Duodenal mucosa (tissue), 2 donors: ENCODE measurements at regions not wholly inside any gene's neighbourhood (a gene's known extent, or its start where the extent isn't known, plus 50 kb on each side); places are given as distances from the start of the nearest gene placed in this dataset.
A peak's percentile ranks its signal among the peaks of the same experiment; 100 is the strongest.

Experiments
- H3K27ac ChIP-seq: one replicate; pipeline ENCODE4 v1.7.0; 2013; ENCODE audit warnings: low read depth, low read length
- H3K27me3 ChIP-seq, 2 donors: one replicate each; pipeline ENCODE4 v1.7.0; 2013; ENCODE audit warnings: low read length in 2 of 2, control low read depth in 1 of 2; ENCODE audit not compliant: insufficient read depth in 2 of 2, control insufficient read depth in 1 of 2
- H3K36me3 ChIP-seq, 2 donors: one replicate each; pipeline ENCODE4 v1.7.0; 2013; ENCODE audit warnings: low read length in 2 of 2, control low read depth in 1 of 2; ENCODE audit not compliant: insufficient read depth in 2 of 2, control insufficient read depth in 1 of 2
- H3K4me1 ChIP-seq, 2 donors: one replicate each; pipeline ENCODE4 v1.7.0; 2013; ENCODE audit warnings: low read length in 2 of 2, control low read depth in 1 of 2; ENCODE audit not compliant: insufficient read depth in 2 of 2, control insufficient read depth in 1 of 2
- H3K4me3 ChIP-seq, 2 donors: one replicate each; pipeline ENCODE4 v1.7.0; 2013; ENCODE audit warnings: low read length in 2 of 2, low read depth in 1 of 2
- H3K9ac ChIP-seq, 2 donors: one replicate each; pipeline ENCODE4 v1.7.0; 2013; ENCODE audit warnings: low read length in 2 of 2, low read depth in 1 of 2
- H3K9me3 ChIP-seq, 2 donors: one replicate each; pipeline ENCODE4 v1.7.0; 2013; ENCODE audit warnings: low read length in 2 of 2, control low read depth in 1 of 2; ENCODE audit not compliant: control insufficient read depth in 1 of 2

- H3K36me3 ChIP-seq = no peaks in the 10 kb centered on the region
- no peak overlapping the region for H3K9ac ChIP-seq
- no peak overlapping the region for H3K27ac ChIP-seq
- no peak overlapping the region for H3K4me3 ChIP-seq
- no peaks in the 10 kb centered on the region for H3K4me1 ChIP-seq
- H3K27me3 ChIP-seq = no peaks in the 10 kb centered on the region
- H3K9me3 ChIP-seq = peaks cover 0 to 5% of the 10 kb centered on the region in 2 donors
Measured at GRCh38 chr3:147851062-147851461, 441.9 kb downstream of the ZIC1 start.

GRCh38 chr3:147854542-147854941, 445.4 kb downstream of the ZIC1 start:
- no peaks in the 10 kb centered on the region for H3K27me3 ChIP-seq
- H3K27ac ChIP-seq = no peak overlapping the region
- H3K9ac ChIP-seq = no peak overlapping the region
- peaks cover 0 to 5% of the 10 kb centered on the region in 2 donors for H3K9me3 ChIP-seq
- H3K36me3 ChIP-seq = no peaks in the 10 kb centered on the region
- H3K4me1 ChIP-seq = no peaks in the 10 kb centered on the region
- H3K4me3 ChIP-seq = no peak overlapping the region

GRCh38 chr3:147864754-147865354, 455.7 kb downstream of the ZIC1 start:
- H3K4me1 ChIP-seq = no peaks in the 10 kb centered on the region
- H3K9me3 ChIP-seq = peaks cover 6 to 17% of the 10 kb centered on the region in 2 donors
- no peak overlapping the region for H3K4me3 ChIP-seq

DNA sequence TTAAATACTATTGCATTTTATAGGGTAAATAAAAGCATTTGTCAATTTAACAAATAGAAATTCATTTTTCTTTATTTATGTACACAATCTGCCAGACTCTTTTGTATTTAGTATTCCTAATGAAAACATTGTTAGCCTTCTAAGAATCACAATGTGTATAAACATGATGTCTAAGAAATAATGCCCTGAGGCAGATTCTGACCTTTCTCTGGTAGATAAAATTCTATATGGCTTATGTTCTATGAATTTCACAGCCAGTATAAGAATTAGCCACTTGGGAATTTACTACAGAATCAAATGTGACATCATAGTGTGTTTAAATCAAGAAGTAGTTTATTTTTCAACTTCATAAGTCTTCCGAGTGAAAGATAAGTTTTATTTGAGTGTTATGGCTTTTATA, 457.4 kb downstream of the ZIC1 start:
- H3K4me1 ChIP-seq = no peaks in the 10 kb centered on the region

More at GRCh38 chr3:147864754-147865354, 455.7 kb downstream of the ZIC1 start:
- H3K36me3 ChIP-seq = no peaks in the 10 kb centered on the region
- H3K27me3 ChIP-seq = no peaks in the 10 kb centered on the region
- H3K27ac ChIP-seq = no peak overlapping the region
- no peak overlapping the region for H3K9ac ChIP-seq

GRCh38 chr3:147872568-147872967, 463.4 kb downstream of the ZIC1 start:
- no peak overlapping the region for H3K4me3 ChIP-seq
- H3K4me1 ChIP-seq = no peaks in the 10 kb centered on the region
- no peaks in the 10 kb centered on the region for H3K9me3 ChIP-seq
- H3K36me3 ChIP-seq = no peaks in the 10 kb centered on the region
- H3K9ac ChIP-seq = no peak overlapping the region
- H3K27ac ChIP-seq = no peak overlapping the region
- H3K27me3 ChIP-seq = no peaks in the 10 kb centered on the region

More for the DNA sequence above, 457.4 kb downstream of the ZIC1 start:
- Histone ChIP-seq H3K9me3 (peaks cover 6 to 17% of the 10 kb centered on the region in 2 donors), H3K27ac (no peak overlapping the region), H3K9ac (no peak overlapping the region), H3K4me3 (no peak overlapping the region), H3K27me3 (no peaks in the 10 kb centered on the region), H3K36me3 (no peaks in the 10 kb centered on the region)

GRCh38 chr3:147875498-147875897, 466.3 kb downstream of the ZIC1 start:
- peaks cover 3 to 4% of the 10 kb centered on the region in 2 donors for H3K9me3 ChIP-seq
- no peak overlapping the region for H3K27ac ChIP-seq
- no peak overlapping the region for H3K4me3 ChIP-seq
- no peaks in the 10 kb centered on the region for H3K4me1 ChIP-seq
- no peak overlapping the region for H3K9ac ChIP-seq
- H3K27me3 ChIP-seq = no peaks in the 10 kb centered on the region
- no peaks in the 10 kb centered on the region for H3K36me3 ChIP-seq

- H3K9me3 ChIP-seq = peaks cover 25 to 28% of the 10 kb centered on the region in 2 donors
- H3K4me3 ChIP-seq = no peak overlapping the region
- H3K9ac ChIP-seq = no peak overlapping the region
- no peak overlapping the region for H3K27ac ChIP-seq
- no peaks in the 10 kb centered on the region for H3K27me3 ChIP-seq
- H3K4me1 ChIP-seq = no peaks in the 10 kb centered on the region
- no peaks in the 10 kb centered on the region for H3K36me3 ChIP-seq
Measured at GRCh38 chr3:147881933-147882332, 472.8 kb downstream of the ZIC1 start.

- Histone ChIP-seq H3K4me3 (no peak overlapping the region), H3K27me3 (no peaks in the 10 kb centered on the region), H3K36me3 (no peaks in the 10 kb centered on the region), H3K4me1 (no peaks in the 10 kb centered on the region), H3K27ac (no peak overlapping the region), H3K9me3 (peaks cover 12 to 14% of the 10 kb centered on the region in 2 donors), H3K9ac (no peak overlapping the region)
Measured at GRCh38 chr3:147886879-147887278, 477.7 kb downstream of the ZIC1 start.

DNA sequence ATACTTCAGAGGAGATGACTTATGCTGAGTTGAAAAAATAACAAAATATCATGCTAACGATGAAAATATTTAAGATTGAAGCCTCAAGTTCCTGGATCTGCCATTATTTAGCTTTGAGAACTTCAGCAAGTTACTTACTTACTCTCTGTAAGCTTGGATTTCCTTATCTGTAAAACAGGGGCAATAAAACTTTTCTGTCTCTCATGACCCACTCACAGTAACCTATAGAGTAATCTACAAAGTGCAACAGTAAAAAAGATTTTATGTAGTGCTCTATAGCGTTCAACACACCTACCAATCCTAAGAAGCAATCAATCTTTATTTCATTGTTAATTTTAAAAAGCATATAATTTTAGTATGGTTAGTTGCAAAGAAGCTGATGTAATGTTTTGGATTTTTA, 478.6 kb downstream of the ZIC1 start:
- peaks cover 3 to 7% of the 10 kb centered on the region in 2 donors for H3K9me3 ChIP-seq
- no peak overlapping the region for H3K9ac ChIP-seq
- no peaks in the 10 kb centered on the region for H3K27me3 ChIP-seq
- H3K36me3 ChIP-seq = no peaks in the 10 kb centered on the region
- no peak overlapping the region for H3K4me3 ChIP-seq
- H3K4me1 ChIP-seq = no peaks in the 10 kb centered on the region
- H3K27ac ChIP-seq = peak overlapping the region; percentile 10

DNA sequence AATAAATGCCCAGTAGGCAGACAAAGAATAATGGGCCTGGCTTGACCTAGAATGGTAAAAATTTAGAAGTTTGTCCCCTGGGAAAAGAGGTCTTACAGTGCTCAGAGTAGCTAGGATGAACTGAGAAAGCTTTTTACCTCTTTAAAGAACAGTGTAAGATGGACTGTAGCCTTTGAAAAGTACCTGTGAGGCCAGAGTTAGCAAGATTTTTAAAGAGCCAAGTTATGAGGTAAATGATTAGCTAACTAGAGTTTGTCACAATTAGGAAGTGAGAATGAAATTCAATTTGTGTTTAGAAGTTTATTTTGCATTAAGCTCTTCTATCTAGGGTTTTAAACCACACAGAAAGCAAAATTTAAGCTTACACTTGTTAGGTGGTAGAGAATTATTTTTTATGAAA, 480.9 kb downstream of the ZIC1 start:
- Histone ChIP-seq H3K27ac (no peak overlapping the region), H3K4me3 (no peak overlapping the region), H3K9me3 (no peaks in the 10 kb centered on the region), H3K4me1 (no peaks in the 10 kb centered on the region), H3K36me3 (no peaks in the 10 kb centered on the region), H3K27me3 (no peaks in the 10 kb centered on the region), H3K9ac (no peak overlapping the region)
